Transverse colon (tissue), 3 donors: ENCODE measurements at regions not wholly inside any gene's neighbourhood (a gene's known extent, or its start where the extent isn't known, plus 50 kb on each side); places are given as distances from the start of the nearest gene placed in this dataset.

Experiments used
- EP300 ChIP-seq: sonication (generic); formaldehyde crosslinking; IDR thresholded peaks from one replicate; pipeline ENCODE4 v1.6.1; 2017; ENCODE audit warnings: antibody characterized with exemption, low read depth
- TF ChIP-seq, protein P1 (sequence below), 5 experiments: fragments of 200-600 bp in 3 of 5; fragments of 450-650 bp in 2 of 5; sonication (generic) in 3 of 5; IDR thresholded peaks; 1 replicate in 2 of 5; 2 replicates in 3 of 5; pipeline ENCODE4 v1.5.1; 2016 to 2017; ENCODE audit warnings: antibody characterized with exemption in 5 of 5, inconsistent platforms in 3 of 5, mild to moderate bottlenecking in 2 of 5, moderate library complexity in 1 of 5

DNA sequence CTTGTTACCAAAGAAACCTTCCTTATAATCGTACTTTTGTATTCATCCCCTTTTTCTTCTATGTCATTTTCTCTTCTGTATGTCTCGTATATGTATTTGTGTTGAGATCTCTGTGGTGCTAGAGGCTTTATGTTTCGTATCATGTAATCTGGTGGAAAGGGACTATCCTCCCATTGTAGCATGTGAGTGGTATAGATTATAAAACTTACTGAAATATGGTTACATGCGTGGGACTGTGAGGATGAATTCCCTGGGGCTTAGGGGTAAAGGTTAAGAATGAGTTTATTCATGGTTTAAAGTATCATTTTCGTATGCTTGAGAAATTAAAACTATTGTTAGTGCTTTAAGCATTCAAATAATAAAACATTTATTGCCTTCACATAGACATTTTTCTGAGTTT lies 141.9 kb downstream of the ANKRD7 start:
- TF ChIP-seq, protein P1, sequence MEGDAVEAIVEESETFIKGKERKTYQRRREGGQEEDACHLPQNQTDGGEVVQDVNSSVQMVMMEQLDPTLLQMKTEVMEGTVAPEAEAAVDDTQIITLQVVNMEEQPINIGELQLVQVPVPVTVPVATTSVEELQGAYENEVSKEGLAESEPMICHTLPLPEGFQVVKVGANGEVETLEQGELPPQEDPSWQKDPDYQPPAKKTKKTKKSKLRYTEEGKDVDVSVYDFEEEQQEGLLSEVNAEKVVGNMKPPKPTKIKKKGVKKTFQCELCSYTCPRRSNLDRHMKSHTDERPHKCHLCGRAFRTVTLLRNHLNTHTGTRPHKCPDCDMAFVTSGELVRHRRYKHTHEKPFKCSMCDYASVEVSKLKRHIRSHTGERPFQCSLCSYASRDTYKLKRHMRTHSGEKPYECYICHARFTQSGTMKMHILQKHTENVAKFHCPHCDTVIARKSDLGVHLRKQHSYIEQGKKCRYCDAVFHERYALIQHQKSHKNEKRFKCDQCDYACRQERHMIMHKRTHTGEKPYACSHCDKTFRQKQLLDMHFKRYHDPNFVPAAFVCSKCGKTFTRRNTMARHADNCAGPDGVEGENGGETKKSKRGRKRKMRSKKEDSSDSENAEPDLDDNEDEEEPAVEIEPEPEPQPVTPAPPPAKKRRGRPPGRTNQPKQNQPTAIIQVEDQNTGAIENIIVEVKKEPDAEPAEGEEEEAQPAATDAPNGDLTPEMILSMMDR (IDR thresholded peaks at IDR 0.05) = no peak
- no peak for TF ChIP-seq EP300
